ENCODE measurements at regions not wholly inside any gene's neighbourhood (a gene's known extent, or its start where the extent isn't known, plus 50 kb on each side); places are given as distances from the start of the nearest gene placed in this dataset.

- TF ChIP-seq NR2C2 (CRISPR knock-in tag; IDR thresholded peaks at IDR 0.05) (no peak), NR2C2 (tag; IDR thresholded peaks at IDR 0.05) (no peak), XRCC5 (IDR thresholded peaks at IDR 0.05; ENCODE audit: low read depth, low read length) (no peak), DDX20 (tag; IDR thresholded peaks at IDR 0.05; ENCODE audit: low read depth) (no peak), CTCF (IDR thresholded peaks at IDR 0.05 in 2 of 3, conservative IDR thresholded peaks at IDR 0.05 in 1 of 3; ENCODE audit: insufficient read depth in 2 of 3, low read depth in 1 of 3, low read length in 3 of 3) (no peak), ZNF696 (CRISPR knock-in tag; conservative IDR thresholded peaks at IDR 0.05) (no peak), L3MBTL2 (IDR thresholded peaks at IDR 0.05) (no peak), CGGBP1 (CRISPR knock-in tag; IDR thresholded peaks at IDR 0.05) (no peak), CREB1 (IDR thresholded peaks at IDR 0.05) (no peak), CREB1 (CRISPR knock-in tag; IDR thresholded peaks at IDR 0.05) (no peak), PRPF4 (IDR thresholded peaks at IDR 0.05; ENCODE audit: insufficient read depth, low read depth, low read length, poor library complexity, severe bottlenecking) (no peak)
Observed at GRCh38 chr17:6179017-6179416, 108.8 kb downstream of the WSCD1 start.

All from K562 (cell line).